Adrenal gland (tissue), 9 donors: ENCODE measurements at regions not wholly inside any gene's neighbourhood (a gene's known extent, or its start where the extent isn't known, plus 50 kb on each side); places are given as distances from the start of the nearest gene placed in this dataset.

ENCODE experiments used
- DNase-seq, 7 donors: peaks; one replicate each; pipeline ENCODE4 v3.0.0-alpha.2; 2019 to 2020
- H3K27ac ChIP-seq, 5 donors: fragments of 200-600 bp; sonication (generic) in 4 of 5; 1 replicate in 3 of 5; 2 replicates in 2 of 5; pipeline versions ENCODE4 v1.5.1 to v1.8.0; 2016 to 2020; ENCODE audit warnings: mild to moderate bottlenecking in 1 of 5
- H3K27me3 ChIP-seq: fragments of 200-600 bp; 2 replicates; pipeline ENCODE4 v1.8.0; 2021
- H3K36me3 ChIP-seq, 2 donors: fragments of 200-600 bp; replicated peaks in 1 of 2; 1 replicate in 1 of 2; 2 replicates in 1 of 2; pipeline versions ENCODE4 v1.5.1 to v1.8.0; 2018 to 2022
- H3K4me1 ChIP-seq, 2 donors: fragments of 200-600 bp; replicated peaks in 1 of 2; 1 replicate in 1 of 2; 2 replicates in 1 of 2; pipeline versions ENCODE4 v1.5.1 to v1.8.0; 2018 to 2021
- H3K4me3 ChIP-seq, 4 donors: fragments of 200-600 bp; sonication (generic) in 3 of 4; one replicate each; pipeline ENCODE4 v1.5.1; 2016 to 2018
- H3K9me3 ChIP-seq, 3 donors: fragments of 200-600 bp; sonication (generic) in 1 of 3; replicated peaks in 1 of 3; 1 replicate in 2 of 3; 2 replicates in 1 of 3; pipeline versions ENCODE4 v1.5.1 to v1.8.0; 2016 to 2021
- CTCF ChIP-seq, 6 experiments: fragments of 450-650 bp in 4 of 6; fragments of 200-600 bp in 2 of 6; sonication (generic) in 1 of 6; IDR thresholded peaks; 1 replicate in 5 of 6; 2 replicates in 1 of 6; pipeline versions ENCODE4 v1.5.1 to v1.8.0; 2016 to 2021; ENCODE audit warnings: antibody characterized with exemption in 6 of 6, mild to moderate bottlenecking in 2 of 6, moderate library complexity in 1 of 6
- POLR2A ChIP-seq, 2 donors: fragments of 450-650 bp; IDR thresholded peaks; one replicate each; pipeline ENCODE4 v1.6.1; 2017; ENCODE audit warnings: antibody characterized with exemption in 2 of 2, mild to moderate bottlenecking in 2 of 2, moderate library complexity in 1 of 2
- WGBS, 4 donors: extraction: QIAGEN DNeasy Blood & Tissue Kit in 2 of 4; methylation state at CpG; one replicate each; pipeline versions ENCODE4 v1.1.5 to v1.1.7; 2013 to 2017; 5-methylcytosine and 5-hydroxymethylcytosine counted together
- intact Hi-C, 2 donors: fragments of 100-400 bp; cut with DNase I; formaldehyde crosslinking; loops; one replicate each; pipeline versions ENCODE4 v1.14.1 to v1.15.0; 2022 to 2023
- donor health status: healthy with polysubstance abuse.
- donor health status: Bipolar disorder and iron deficiency.
- donor health status: DM: yes; HTN: yes; CAD: no.
- donor health status: DM: no; HTN: no; CAD: no.
- donor health status: DM: no; HTN: no; CAD: no.

DNA sequence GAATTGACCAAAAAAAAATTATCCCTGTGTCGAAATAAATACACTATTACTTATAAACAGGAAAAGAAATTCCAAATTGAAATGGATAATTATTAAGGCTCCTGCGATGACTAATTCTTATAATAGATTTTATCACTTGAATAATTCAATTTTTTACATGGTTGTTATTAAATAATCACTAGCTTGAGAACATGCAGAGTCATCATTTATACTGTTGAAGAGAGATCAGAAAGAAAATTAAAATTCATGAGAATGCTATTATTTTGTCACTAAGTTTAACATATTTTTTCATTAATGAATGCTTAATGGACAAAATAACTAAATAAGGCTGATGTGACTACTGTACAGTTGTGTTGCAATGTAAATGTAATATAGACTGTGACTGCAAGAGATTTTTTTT is 1011.3 kb upstream of the C9orf72 start:
- 40 to 57% (median 55%) methylated on average over 2 of the region's 2 CpGs for WGBS, 4 donors
- no peaks in the 10 kb centered on the region for H3K27me3 ChIP-seq
- H3K4me3 ChIP-seq: no peak overlapping the region
- no peaks in the 10 kb centered on the region for H3K36me3 ChIP-seq
- no peak for TF ChIP-seq POLR2A (IDR thresholded peaks at IDR 0.05)
- TF ChIP-seq CTCF (IDR thresholded peaks at IDR 0.05): no peak
- DNase-seq: no peak
- no peaks in the 10 kb centered on the region for H3K4me1 ChIP-seq
- H3K9me3 ChIP-seq: no peaks in the 10 kb centered on the region
- H3K27ac ChIP-seq: no peak overlapping the region
- intact Hi-C loops: no loop called here

DNA sequence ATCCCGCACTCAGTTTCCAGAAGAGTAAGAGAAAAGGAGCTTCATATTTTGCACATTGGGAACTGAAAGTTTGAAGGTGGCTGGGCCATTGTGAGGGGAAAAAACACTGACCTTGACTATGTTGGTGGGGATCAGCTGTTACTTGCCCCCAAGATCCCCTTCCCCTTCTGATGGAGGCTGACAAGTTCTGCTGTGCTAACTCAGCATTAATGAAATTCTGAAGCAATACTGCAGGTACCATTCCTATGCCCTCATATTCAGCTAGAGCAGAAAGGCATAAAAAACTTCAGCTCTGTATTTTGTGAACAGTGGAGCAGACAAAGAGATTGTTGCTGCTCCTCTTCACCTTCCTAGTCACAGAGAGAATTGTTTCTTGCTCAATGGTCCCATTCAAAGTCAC is 1013.8 kb upstream of the C9orf72 start:
- H3K4me1 ChIP-seq: no peaks in the 10 kb centered on the region
- TF ChIP-seq POLR2A (IDR thresholded peaks at IDR 0.05): no peak
- no peak for TF ChIP-seq CTCF (IDR thresholded peaks at IDR 0.05)
- WGBS, 4 donors: 84 to 86% (median 85%) methylated on average over 1 of the region's 1 CpG
- no peaks in the 10 kb centered on the region for H3K36me3 ChIP-seq
- H3K4me3 ChIP-seq: no peak overlapping the region
- no peaks in the 10 kb centered on the region for H3K27me3 ChIP-seq
- H3K9me3 ChIP-seq: no peaks in the 10 kb centered on the region
- no peak overlapping the region for H3K27ac ChIP-seq
- intact Hi-C loops: no loop called here
- no peak for DNase-seq

DNA sequence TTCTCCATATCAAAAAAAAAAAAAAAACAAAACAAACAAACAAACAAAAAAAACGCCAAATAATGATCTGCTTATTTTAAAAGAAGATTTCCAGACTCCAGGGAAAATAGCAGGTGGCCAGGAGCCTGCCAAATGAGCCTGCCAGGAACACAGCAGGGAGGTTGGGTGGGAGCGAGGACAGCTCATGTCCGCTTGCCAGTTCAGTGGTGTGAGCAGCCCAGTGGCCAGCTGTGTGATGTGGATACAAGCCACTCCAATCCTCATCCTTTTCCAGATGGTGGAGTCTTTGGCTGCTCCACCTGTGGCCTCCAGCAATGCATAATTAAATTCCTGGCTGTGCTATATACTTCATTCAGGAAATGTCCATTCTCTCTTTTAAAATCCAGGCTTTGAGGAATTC is 1025.1 kb upstream of the C9orf72 start:
- Histone ChIP-seq H3K4me3 (no peak overlapping the region), H3K9me3 (no peaks in the 10 kb centered on the region), H3K36me3 (no peaks in the 10 kb centered on the region), H3K27me3 (no peaks in the 10 kb centered on the region), H3K4me1 (no peaks in the 10 kb centered on the region), H3K27ac (no peak overlapping the region)
- WGBS, 4 donors: 66 to 90% (median 70%) methylated on average over 3 of the region's 3 CpGs
- intact Hi-C loops: no loop called here
- DNase-seq: no peak
- no peak for TF ChIP-seq POLR2A (IDR thresholded peaks at IDR 0.05)
- TF ChIP-seq CTCF (IDR thresholded peaks at IDR 0.05): no peak

GRCh38 chr9:28600226-28600625 is 1026.9 kb upstream of the C9orf72 start:
- H3K4me3 ChIP-seq: no peak overlapping the region
- H3K9me3 ChIP-seq: no peaks in the 10 kb centered on the region
- WGBS, 4 donors: 58 to 71% (median 62%) methylated on average over 1 of the region's 1 CpG
- no peaks in the 10 kb centered on the region for H3K36me3 ChIP-seq
- no peak for DNase-seq
- no peaks in the 10 kb centered on the region for H3K27me3 ChIP-seq
- no peaks in the 10 kb centered on the region for H3K4me1 ChIP-seq
- H3K27ac ChIP-seq: no peak overlapping the region
- TF ChIP-seq CTCF (IDR thresholded peaks at IDR 0.05) (no peak), POLR2A (IDR thresholded peaks at IDR 0.05) (no peak)
- intact Hi-C loops: no loop called here
